Lower leg skin (tissue), 3 donors: ENCODE measurements at regions not wholly inside any gene's neighbourhood (a gene's known extent, or its start where the extent isn't known, plus 50 kb on each side); places are given as distances from the start of the nearest gene placed in this dataset.

Experiments used
- POLR2A ChIP-seq, 2 donors: fragments of 450-650 bp; IDR thresholded peaks; one replicate each; pipeline ENCODE4 v1.6.1; 2016 to 2017; ENCODE audit warnings: antibody characterized with exemption in 2 of 2, mild to moderate bottlenecking in 1 of 2, moderate library complexity in 1 of 2
- TF ChIP-seq, protein P1 (sequence below), 3 donors: fragments of 450-650 bp; IDR thresholded peaks; one replicate each; pipeline ENCODE4 v1.5.1; 2016; ENCODE audit warnings: antibody characterized with exemption in 3 of 3, mild to moderate bottlenecking in 3 of 3, moderate library complexity in 2 of 3

DNA sequence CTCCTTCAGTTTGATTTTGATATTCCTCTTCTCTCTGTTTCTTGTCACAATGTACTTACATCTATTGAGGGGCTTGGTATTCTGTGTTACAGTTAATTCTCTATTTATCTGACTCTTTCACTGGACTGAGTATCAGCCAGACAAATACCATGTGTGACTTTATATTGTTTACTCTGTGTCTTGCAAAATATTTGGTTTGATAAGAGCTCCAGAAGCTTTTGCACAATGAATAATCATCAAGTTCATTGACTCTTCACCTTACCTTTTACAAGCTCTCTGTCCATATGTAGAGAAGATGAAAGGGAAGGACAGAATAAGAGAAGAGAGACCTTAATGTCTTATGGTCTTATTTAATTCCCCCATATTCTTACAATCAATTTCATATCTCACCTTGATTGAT lies 877.7 kb upstream of the CDH8 start:
- no peak for TF ChIP-seq POLR2A (IDR thresholded peaks at IDR 0.05)
- TF ChIP-seq, protein P1, sequence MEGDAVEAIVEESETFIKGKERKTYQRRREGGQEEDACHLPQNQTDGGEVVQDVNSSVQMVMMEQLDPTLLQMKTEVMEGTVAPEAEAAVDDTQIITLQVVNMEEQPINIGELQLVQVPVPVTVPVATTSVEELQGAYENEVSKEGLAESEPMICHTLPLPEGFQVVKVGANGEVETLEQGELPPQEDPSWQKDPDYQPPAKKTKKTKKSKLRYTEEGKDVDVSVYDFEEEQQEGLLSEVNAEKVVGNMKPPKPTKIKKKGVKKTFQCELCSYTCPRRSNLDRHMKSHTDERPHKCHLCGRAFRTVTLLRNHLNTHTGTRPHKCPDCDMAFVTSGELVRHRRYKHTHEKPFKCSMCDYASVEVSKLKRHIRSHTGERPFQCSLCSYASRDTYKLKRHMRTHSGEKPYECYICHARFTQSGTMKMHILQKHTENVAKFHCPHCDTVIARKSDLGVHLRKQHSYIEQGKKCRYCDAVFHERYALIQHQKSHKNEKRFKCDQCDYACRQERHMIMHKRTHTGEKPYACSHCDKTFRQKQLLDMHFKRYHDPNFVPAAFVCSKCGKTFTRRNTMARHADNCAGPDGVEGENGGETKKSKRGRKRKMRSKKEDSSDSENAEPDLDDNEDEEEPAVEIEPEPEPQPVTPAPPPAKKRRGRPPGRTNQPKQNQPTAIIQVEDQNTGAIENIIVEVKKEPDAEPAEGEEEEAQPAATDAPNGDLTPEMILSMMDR (IDR thresholded peaks at IDR 0.05) = no peak
